MM.1S (cell line): ENCODE measurements at regions not wholly inside any gene's neighbourhood (a gene's known extent, or its start where the extent isn't known, plus 50 kb on each side); places are given as distances from the start of the nearest gene placed in this dataset.

Experiments
- EZH2 ChIP-seq: fragments of 300-600 bp; sonication (generic); optimal IDR thresholded peaks from 2 replicates; pipeline ENCODE3; 2017; ENCODE audit warnings: low read depth, mild to moderate bottlenecking, antibody characterized with exemption, low read length, mixed read lengths
- TF ChIP-seq, protein P1 (sequence below): fragments of 300-600 bp; sonication (generic); IDR thresholded peaks from 2 replicates; pipeline ENCODE4 v1.5.1; 2016; ENCODE audit warnings: antibody characterized with exemption, low read length, mixed read lengths

GRCh38 chr16:72502594-72503005, 330.6 kb upstream of the PMFBP1 start:
- TF ChIP-seq, protein P1, sequence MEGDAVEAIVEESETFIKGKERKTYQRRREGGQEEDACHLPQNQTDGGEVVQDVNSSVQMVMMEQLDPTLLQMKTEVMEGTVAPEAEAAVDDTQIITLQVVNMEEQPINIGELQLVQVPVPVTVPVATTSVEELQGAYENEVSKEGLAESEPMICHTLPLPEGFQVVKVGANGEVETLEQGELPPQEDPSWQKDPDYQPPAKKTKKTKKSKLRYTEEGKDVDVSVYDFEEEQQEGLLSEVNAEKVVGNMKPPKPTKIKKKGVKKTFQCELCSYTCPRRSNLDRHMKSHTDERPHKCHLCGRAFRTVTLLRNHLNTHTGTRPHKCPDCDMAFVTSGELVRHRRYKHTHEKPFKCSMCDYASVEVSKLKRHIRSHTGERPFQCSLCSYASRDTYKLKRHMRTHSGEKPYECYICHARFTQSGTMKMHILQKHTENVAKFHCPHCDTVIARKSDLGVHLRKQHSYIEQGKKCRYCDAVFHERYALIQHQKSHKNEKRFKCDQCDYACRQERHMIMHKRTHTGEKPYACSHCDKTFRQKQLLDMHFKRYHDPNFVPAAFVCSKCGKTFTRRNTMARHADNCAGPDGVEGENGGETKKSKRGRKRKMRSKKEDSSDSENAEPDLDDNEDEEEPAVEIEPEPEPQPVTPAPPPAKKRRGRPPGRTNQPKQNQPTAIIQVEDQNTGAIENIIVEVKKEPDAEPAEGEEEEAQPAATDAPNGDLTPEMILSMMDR, result no peak
- TF ChIP-seq EZH2, result no peak
